H1 (cell line): ENCODE measurements at regions not wholly inside any gene's neighbourhood (a gene's known extent, or its start where the extent isn't known, plus 50 kb on each side); places are given as distances from the start of the nearest gene placed in this dataset.
A peak's percentile ranks its signal among the peaks of the same experiment; 100 is the strongest.

Experiments used
- CEBPB ChIP-seq: IDR thresholded peaks from 2 replicates; pipeline ENCODE4 v1.6.1; 2012; ENCODE audit warnings: low read depth, low read length
- GABPA ChIP-seq: IDR thresholded peaks from 2 replicates; pipeline ENCODE4 v1.6.1; 2011; ENCODE audit warnings: mild to moderate bottlenecking, low read length, moderate library complexity, borderline replicate concordance; ENCODE audit not compliant: insufficient read depth
- NRF1 ChIP-seq: IDR thresholded peaks from 2 replicates; pipeline ENCODE4 v1.6.1; 2011; ENCODE audit warnings: mild to moderate bottlenecking, low read depth, low read length, improper control_type of control experiment
- RAD21 ChIP-seq, 2 experiments: IDR thresholded peaks in 1 of 2; conservative IDR thresholded peaks in 1 of 2; 2 replicates each; pipeline ENCODE4 v1.6.1; 2011; ENCODE audit warnings: low read depth in 2 of 2, low read length in 2 of 2, improper control_type of control experiment in 1 of 2, inconsistent platforms in 1 of 2, mild to moderate bottlenecking in 1 of 2, moderate library complexity in 1 of 2
- SP1 ChIP-seq: IDR thresholded peaks from 2 replicates; pipeline ENCODE4 v1.6.1; 2011; ENCODE audit warnings: low read depth, low read length
- TF ChIP-seq, protein P1 (sequence below), 3 experiments: IDR thresholded peaks; 1 replicate in 2 of 3; 2 replicates in 1 of 3; pipeline versions ENCODE4 v1.5.1 to v1.6.1; 2011; ENCODE audit warnings: low read length in 3 of 3, mild to moderate bottlenecking in 3 of 3, inconsistent platforms in 2 of 3, low read depth in 1 of 3, moderate library complexity in 1 of 3; ENCODE audit not compliant: insufficient read depth in 1 of 3; ENCODE audit errors: control extremely low read depth in 1 of 3

- TF ChIP-seq, protein P1, sequence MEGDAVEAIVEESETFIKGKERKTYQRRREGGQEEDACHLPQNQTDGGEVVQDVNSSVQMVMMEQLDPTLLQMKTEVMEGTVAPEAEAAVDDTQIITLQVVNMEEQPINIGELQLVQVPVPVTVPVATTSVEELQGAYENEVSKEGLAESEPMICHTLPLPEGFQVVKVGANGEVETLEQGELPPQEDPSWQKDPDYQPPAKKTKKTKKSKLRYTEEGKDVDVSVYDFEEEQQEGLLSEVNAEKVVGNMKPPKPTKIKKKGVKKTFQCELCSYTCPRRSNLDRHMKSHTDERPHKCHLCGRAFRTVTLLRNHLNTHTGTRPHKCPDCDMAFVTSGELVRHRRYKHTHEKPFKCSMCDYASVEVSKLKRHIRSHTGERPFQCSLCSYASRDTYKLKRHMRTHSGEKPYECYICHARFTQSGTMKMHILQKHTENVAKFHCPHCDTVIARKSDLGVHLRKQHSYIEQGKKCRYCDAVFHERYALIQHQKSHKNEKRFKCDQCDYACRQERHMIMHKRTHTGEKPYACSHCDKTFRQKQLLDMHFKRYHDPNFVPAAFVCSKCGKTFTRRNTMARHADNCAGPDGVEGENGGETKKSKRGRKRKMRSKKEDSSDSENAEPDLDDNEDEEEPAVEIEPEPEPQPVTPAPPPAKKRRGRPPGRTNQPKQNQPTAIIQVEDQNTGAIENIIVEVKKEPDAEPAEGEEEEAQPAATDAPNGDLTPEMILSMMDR (IDR thresholded peaks at IDR 0.05; ENCODE audit: control extremely low read depth in 1 of 3, insufficient read depth in 1 of 3, low read depth in 1 of 3, low read length in 3 of 3), result peak in 1 of 3 experiments; percentile 16; a peak in 1 of 4 replicates
- TF ChIP-seq NRF1, result no peak
- TF ChIP-seq CEBPB, result peak; percentile 89
- no peak for TF ChIP-seq GABPA
- no peak for TF ChIP-seq SP1
- TF ChIP-seq RAD21 (IDR thresholded peaks at IDR 0.05 in 1 of 2, conservative IDR thresholded peaks at IDR 0.05 in 1 of 2; ENCODE audit: low read depth in 2 of 2, low read length in 2 of 2), result 0 out of 4 replicates have a peak, but pooled peaks of 1 of the 2 experiments have one; percentile 2
Measured at GRCh38 chr13:65677906-65678305, 1552.2 kb downstream of the PCDH9 start.
